B cell (primary cell): ENCODE measurements at regions not wholly inside any gene's neighbourhood (a gene's known extent, or its start where the extent isn't known, plus 50 kb on each side); places are given as distances from the start of the nearest gene placed in this dataset.

Experiments
- ATAC-seq: fragments of 200-7000 bp; cut with Tn5 transposase; one replicate; pipeline ENCODE4 v1.10.0; 2021; ENCODE audit warnings: low read depth, mild to moderate bottlenecking, moderate number of reproducible peaks, moderate library complexity
- CTCF ChIA-PET: fragments of 350-600 bp; sonication (Branson Sonifier 250); formaldehyde crosslinking; loops from one replicate; lab custom pipeline; 2021; ENCODE audit warnings: antibody characterized with exemption, inconsistent platforms; lab: Charles Lee
- POLR2A ChIA-PET: fragments of 350-600 bp; sonication (Branson Sonifier 250); formaldehyde crosslinking; loops from one replicate; lab custom pipeline; 2021; ENCODE audit warnings: antibody characterized with exemption; lab: Charles Lee
- DNase-seq: peaks from one replicate; pipeline ENCODE4 v3.0.0; 2013
- H2AFZ ChIP-seq: 2 replicates; pipeline ENCODE4 v1.6.1; 2012; ENCODE audit warnings: mild to moderate bottlenecking, low read depth, low read length; ENCODE audit not compliant: insufficient read depth, poor library complexity, severe bottlenecking
- H3K27ac ChIP-seq, 2 donors: 1 replicate in 1 of 2; 2 replicates in 1 of 2; pipeline ENCODE4 v1.5.1; 2012 to 2013; ENCODE audit warnings: low read length in 2 of 2, mild to moderate bottlenecking in 2 of 2, moderate library complexity in 1 of 2
- H3K27me3 ChIP-seq, 4 experiments: fragments of 200-600 bp in 1 of 4; sonication (generic) in 1 of 4; replicated peaks in 1 of 4; 1 replicate in 2 of 4; 2 replicates in 2 of 4; pipeline versions ENCODE4 v1.6.1 to v1.7.0; 2013 to 2016; ENCODE audit warnings: low read length in 3 of 4, mild to moderate bottlenecking in 2 of 4, mixed read lengths in 1 of 4, moderate library complexity in 1 of 4; ENCODE audit not compliant: insufficient read depth in 4 of 4, control insufficient read depth in 3 of 4; ENCODE audit errors: control extremely low read depth in 1 of 4
- H3K36me3 ChIP-seq, 2 experiments: replicated peaks in 1 of 2; 1 replicate in 1 of 2; 2 replicates in 1 of 2; pipeline versions ENCODE4 v1.6.1 to v1.7.1; 2013; ENCODE audit warnings: low read length in 1 of 2; ENCODE audit not compliant: insufficient read depth in 2 of 2, control insufficient read depth in 1 of 2; ENCODE audit errors: control extremely low read depth in 1 of 2, extremely low read depth in 1 of 2
- H3K4me1 ChIP-seq, 2 donors: fragments of 200-600 bp in 1 of 2; sonication (generic) in 1 of 2; 1 replicate in 1 of 2; 2 replicates in 1 of 2; pipeline versions ENCODE4 v1.5.1 to v1.6.1; 2013 to 2017; ENCODE audit warnings: low read length in 2 of 2; ENCODE audit not compliant: control insufficient read depth in 2 of 2, insufficient read depth in 2 of 2
- H3K4me2 ChIP-seq: replicated peaks from 2 replicates; pipeline ENCODE3; 2012; ENCODE audit warnings: mild to moderate bottlenecking, low read depth, low read length; ENCODE audit not compliant: poor library complexity, severe bottlenecking
- H3K4me3 ChIP-seq, 5 experiments: fragments of 200-600 bp in 1 of 5; sonication (generic) in 1 of 5; 1 replicate in 3 of 5; 2 replicates in 2 of 5; pipeline versions ENCODE4 v1.5.1 to v1.7.0; 2011 to 2016; ENCODE audit warnings: low read length in 4 of 5, mild to moderate bottlenecking in 4 of 5, low read depth in 2 of 5, control low read depth in 1 of 5, moderate library complexity in 1 of 5; ENCODE audit not compliant: insufficient read depth in 1 of 5; ENCODE audit errors: control extremely low read depth in 1 of 5, extremely low read depth in 1 of 5
- H3K79me2 ChIP-seq: fragments of 200-600 bp; sonication (generic); one replicate; pipeline ENCODE4 v1.6.0; 2016; ENCODE audit warnings: low read length; ENCODE audit not compliant: control insufficient read depth, insufficient read depth
- H3K9ac ChIP-seq: fragments of 200-600 bp; sonication (generic); 2 replicates; pipeline ENCODE4 v1.6.1; 2017; ENCODE audit warnings: mild to moderate bottlenecking, low read length, moderate library complexity
- H3K9me3 ChIP-seq, 3 donors: one replicate each; pipeline versions ENCODE4 v1.6.1 to v1.7.1; 2013; ENCODE audit warnings: low read length in 2 of 3; ENCODE audit not compliant: control insufficient read depth in 2 of 3, insufficient read depth in 1 of 3; ENCODE audit errors: control extremely low read depth in 1 of 3
- H4K20me1 ChIP-seq: 2 replicates; pipeline ENCODE4 v1.6.0; 2012; ENCODE audit warnings: mild to moderate bottlenecking, low read length; ENCODE audit not compliant: insufficient read depth, control insufficient read depth, poor library complexity, severe bottlenecking
- H3K27ac Mint-ChIP-seq: one replicate; pipeline ENCODE4 v1.8.0; 2021; ENCODE audit warnings: mixed read lengths
- H3K27me3 Mint-ChIP-seq: one replicate; pipeline ENCODE4 v1.8.0; 2021; ENCODE audit warnings: mixed read lengths
- H3K4me1 Mint-ChIP-seq: one replicate; pipeline ENCODE4 v1.8.0; 2021; ENCODE audit warnings: mixed read lengths
- H3K4me3 Mint-ChIP-seq: one replicate; pipeline ENCODE4 v1.8.0; 2021; ENCODE audit warnings: mixed read lengths
- H3K9me3 Mint-ChIP-seq: one replicate; pipeline ENCODE4 v1.8.0; 2022; ENCODE audit warnings: mixed read lengths; ENCODE audit not compliant: insufficient read depth
- EZH2 ChIP-seq: IDR thresholded peaks from 2 replicates; pipeline ENCODE4 v1.6.1; 2012; ENCODE audit warnings: borderline replicate concordance, low read depth, mild to moderate bottlenecking, moderate library complexity, low read length; ENCODE audit not compliant: insufficient read depth, poor library complexity, severe bottlenecking
- WGBS: methylation state at CpG from one replicate; pipeline ENCODE4 v1.1.5; 2013; ENCODE audit warnings: missing lambda C conversion rate; ENCODE audit not compliant: insufficient coverage; 5-methylcytosine and 5-hydroxymethylcytosine counted together
- intact Hi-C: fragments of 100-400 bp; cut with micrococcal nuclease; formaldehyde crosslinking; loops from one replicate; pipeline ENCODE4 v1.10.0; 2022
- TF ChIP-seq, protein P1 (sequence below): fragments of 200-600 bp; IDR thresholded peaks from one replicate; pipeline ENCODE4 v1.8.0; 2022; ENCODE audit warnings: antibody characterized with exemption, mild to moderate bottlenecking

DNA sequence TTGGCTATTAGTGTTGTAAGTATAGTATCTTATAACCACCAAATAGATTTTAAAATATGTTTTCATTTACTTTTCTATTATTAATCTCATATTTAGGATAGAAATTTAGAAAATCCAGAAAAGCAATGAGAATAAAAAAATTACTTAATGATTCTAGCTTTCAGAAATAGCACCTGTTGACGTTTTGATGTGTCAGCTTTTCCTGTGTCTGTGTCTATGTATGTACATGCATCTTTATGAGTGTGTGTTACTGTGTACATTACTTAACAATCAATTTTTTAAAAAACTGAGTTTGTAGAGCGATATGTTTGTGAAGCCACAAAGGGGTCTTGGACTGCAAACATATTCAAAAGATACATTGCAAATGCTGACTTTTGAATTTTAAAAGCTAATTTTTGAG lies 526.9 kb downstream of the BCKDHB start:
- no peaks in the 10 kb centered on the region for H3K9me3 Mint-ChIP-seq
- Histone ChIP-seq H3K9me3 (peaks cover 0 to 2% (median 0%) of the 10 kb centered on the region in 3 donors), H3K4me1 (no peaks in the 10 kb centered on the region), H2AFZ (no peak overlapping the region), H3K4me3 (no peak overlapping the region), H4K20me1 (no peaks in the 10 kb centered on the region), H3K79me2 (no peaks in the 10 kb centered on the region), H3K27ac (no peak overlapping the region), H3K27me3 (no peaks in the 10 kb centered on the region), H3K9ac (no peak overlapping the region), H3K36me3 (no peaks in the 10 kb centered on the region), H3K4me2 (no peak overlapping the region)
- ChIA-PET CTCF (no interaction called here), POLR2A (no interaction called here)
- TF ChIP-seq EZH2: no peak
- TF ChIP-seq, protein P1, sequence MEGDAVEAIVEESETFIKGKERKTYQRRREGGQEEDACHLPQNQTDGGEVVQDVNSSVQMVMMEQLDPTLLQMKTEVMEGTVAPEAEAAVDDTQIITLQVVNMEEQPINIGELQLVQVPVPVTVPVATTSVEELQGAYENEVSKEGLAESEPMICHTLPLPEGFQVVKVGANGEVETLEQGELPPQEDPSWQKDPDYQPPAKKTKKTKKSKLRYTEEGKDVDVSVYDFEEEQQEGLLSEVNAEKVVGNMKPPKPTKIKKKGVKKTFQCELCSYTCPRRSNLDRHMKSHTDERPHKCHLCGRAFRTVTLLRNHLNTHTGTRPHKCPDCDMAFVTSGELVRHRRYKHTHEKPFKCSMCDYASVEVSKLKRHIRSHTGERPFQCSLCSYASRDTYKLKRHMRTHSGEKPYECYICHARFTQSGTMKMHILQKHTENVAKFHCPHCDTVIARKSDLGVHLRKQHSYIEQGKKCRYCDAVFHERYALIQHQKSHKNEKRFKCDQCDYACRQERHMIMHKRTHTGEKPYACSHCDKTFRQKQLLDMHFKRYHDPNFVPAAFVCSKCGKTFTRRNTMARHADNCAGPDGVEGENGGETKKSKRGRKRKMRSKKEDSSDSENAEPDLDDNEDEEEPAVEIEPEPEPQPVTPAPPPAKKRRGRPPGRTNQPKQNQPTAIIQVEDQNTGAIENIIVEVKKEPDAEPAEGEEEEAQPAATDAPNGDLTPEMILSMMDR: no peak
- intact Hi-C loops: no loop called here
- no CpG with 5 or more reads among the region's 2 CpGs for WGBS
- no peak overlapping the region for H3K27ac Mint-ChIP-seq
- H3K4me1 Mint-ChIP-seq: no peaks in the 10 kb centered on the region
- no peak for ATAC-seq
- no peak overlapping the region for H3K4me3 Mint-ChIP-seq
- H3K27me3 Mint-ChIP-seq: no peaks in the 10 kb centered on the region
- no peak for DNase-seq

DNA sequence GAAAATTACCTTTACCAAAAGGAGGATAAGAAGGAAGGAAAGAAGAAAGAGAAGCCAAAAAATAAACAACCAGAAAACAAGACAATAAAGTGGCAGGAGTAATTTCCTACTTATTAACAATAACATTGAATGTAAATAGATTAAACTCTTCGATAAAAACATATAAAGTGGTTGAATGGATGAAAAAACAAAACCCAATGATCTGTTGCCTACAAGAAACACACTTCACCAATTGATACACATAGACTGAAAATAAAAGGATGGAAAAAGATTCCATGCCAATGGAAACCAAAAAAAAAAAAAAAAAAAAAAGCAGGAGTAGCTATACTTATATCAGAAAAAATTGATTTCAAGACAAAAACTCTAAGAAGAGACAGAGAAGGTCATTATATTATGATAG lies 518.9 kb downstream of the BCKDHB start:
- TF ChIP-seq EZH2: no peak
- TF ChIP-seq, protein P1: no peak
- Histone ChIP-seq H3K27ac (no peak overlapping the region), H3K4me1 (no peaks in the 10 kb centered on the region), H4K20me1 (no peaks in the 10 kb centered on the region), H3K27me3 (no peaks in the 10 kb centered on the region), H2AFZ (no peak overlapping the region), H3K9ac (no peak overlapping the region), H3K36me3 (no peaks in the 10 kb centered on the region), H3K9me3 (peaks cover 0 to 16% (median 3%) of the 10 kb centered on the region in 3 donors), H3K4me3 (no peak overlapping the region), H3K79me2 (no peaks in the 10 kb centered on the region), H3K4me2 (no peak overlapping the region)
- H3K9me3 Mint-ChIP-seq: peaks cover 9% of the 10 kb centered on the region
- no peaks in the 10 kb centered on the region for H3K27me3 Mint-ChIP-seq
- H3K27ac Mint-ChIP-seq: no peak overlapping the region
- intact Hi-C loops: no loop called here
- ATAC-seq: no peak
- no peak for DNase-seq
- no peaks in the 10 kb centered on the region for H3K4me1 Mint-ChIP-seq
- no CpG with 5 or more reads among the region's 1 CpG for WGBS
- CTCF ChIA-PET: no interaction called here
- H3K4me3 Mint-ChIP-seq: no peak overlapping the region
- POLR2A ChIA-PET: no interaction called here
